GM10266 (cell line): ENCODE measurements at regions not wholly inside any gene's neighbourhood (a gene's known extent, or its start where the extent isn't known, plus 50 kb on each side); places are given as distances from the start of the nearest gene placed in this dataset.
"Not testable (repeated sequence)": the region's sequence is repeated elsewhere in the genome, so short reads cannot be mapped to it uniquely, and the experiment has no call there.

ENCODE experiments used
- DNase-seq: peaks from one replicate; pipeline ENCODE4 v3.0.0; 2012; ENCODE audit errors: extremely low spot score
- TF ChIP-seq, protein P1 (sequence below): IDR thresholded peaks from 2 replicates; pipeline ENCODE4 v1.5.1; 2012; ENCODE audit warnings: mild to moderate bottlenecking, low read depth; ENCODE audit not compliant: control insufficient read depth, insufficient read depth; ENCODE audit errors: missing control alignments

GRCh38 chr10:61016007-61016406 is 72.0 kb upstream of the RHOBTB1 start:
- TF ChIP-seq, protein P1, sequence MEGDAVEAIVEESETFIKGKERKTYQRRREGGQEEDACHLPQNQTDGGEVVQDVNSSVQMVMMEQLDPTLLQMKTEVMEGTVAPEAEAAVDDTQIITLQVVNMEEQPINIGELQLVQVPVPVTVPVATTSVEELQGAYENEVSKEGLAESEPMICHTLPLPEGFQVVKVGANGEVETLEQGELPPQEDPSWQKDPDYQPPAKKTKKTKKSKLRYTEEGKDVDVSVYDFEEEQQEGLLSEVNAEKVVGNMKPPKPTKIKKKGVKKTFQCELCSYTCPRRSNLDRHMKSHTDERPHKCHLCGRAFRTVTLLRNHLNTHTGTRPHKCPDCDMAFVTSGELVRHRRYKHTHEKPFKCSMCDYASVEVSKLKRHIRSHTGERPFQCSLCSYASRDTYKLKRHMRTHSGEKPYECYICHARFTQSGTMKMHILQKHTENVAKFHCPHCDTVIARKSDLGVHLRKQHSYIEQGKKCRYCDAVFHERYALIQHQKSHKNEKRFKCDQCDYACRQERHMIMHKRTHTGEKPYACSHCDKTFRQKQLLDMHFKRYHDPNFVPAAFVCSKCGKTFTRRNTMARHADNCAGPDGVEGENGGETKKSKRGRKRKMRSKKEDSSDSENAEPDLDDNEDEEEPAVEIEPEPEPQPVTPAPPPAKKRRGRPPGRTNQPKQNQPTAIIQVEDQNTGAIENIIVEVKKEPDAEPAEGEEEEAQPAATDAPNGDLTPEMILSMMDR = no peak
- no peak for DNase-seq

- DNase-seq = no peak
- TF ChIP-seq, protein P1 = no peak
Observed at GRCh38 chr10:61010863-61011262, 66.9 kb upstream of the RHOBTB1 start.

GRCh38 chr10:61003069-61003468 is 59.1 kb upstream of the RHOBTB1 start:
- DNase-seq = not testable (repeated sequence)

- no peak for DNase-seq
- TF ChIP-seq, protein P1 = no peak
Observed at GRCh38 chr10:61001731-61002122, 57.7 kb upstream of the RHOBTB1 start.

- peak; percentile 28 for DNase-seq
- TF ChIP-seq, protein P1 = no peak
Observed at GRCh38 chr10:61000769-61001730, 57.1 kb upstream of the RHOBTB1 start.

DNA sequence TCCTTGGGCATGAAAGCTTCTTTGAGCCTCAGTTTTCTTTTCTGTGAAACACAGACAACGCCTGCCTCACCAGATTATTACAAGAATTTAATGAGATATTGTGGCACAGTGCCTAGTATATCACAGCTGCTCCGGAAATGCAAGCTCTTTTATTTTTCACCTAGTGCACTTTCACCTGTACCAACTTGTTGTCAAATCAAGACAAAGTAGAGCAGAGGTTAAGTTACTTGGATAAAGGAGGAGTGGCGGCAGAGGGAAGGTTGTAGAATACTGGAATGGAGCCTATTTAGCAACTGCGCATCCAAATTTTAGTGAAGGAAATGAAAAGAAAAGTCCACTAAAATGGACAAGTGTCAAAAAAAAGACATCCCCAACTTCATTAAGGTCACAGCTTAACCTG is 54.9 kb upstream of the RHOBTB1 start:
- DNase-seq = no peak
- TF ChIP-seq, protein P1 = no peak

DNA sequence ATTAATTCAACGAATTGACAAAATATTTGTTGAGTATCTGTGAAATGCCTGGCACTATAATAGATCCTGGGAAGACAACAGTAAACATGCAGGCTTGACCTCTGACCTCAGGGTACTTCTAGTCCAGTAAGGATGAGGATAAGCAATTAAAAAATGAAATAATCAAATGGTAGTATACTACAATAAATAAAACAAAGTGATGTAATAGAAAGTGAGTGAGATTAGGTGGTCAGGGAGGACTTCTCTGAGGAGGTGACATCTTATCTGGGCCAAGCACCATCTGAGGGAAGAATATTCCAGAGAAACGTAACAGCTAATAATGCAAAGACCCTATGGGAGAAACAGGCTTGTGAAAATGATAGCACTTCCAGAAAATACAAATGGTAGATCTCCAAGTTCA is 50.1 kb upstream of the RHOBTB1 start:
- no peak for DNase-seq
- TF ChIP-seq, protein P1 = no peak
